ENCODE measurements at regions not wholly inside any gene's neighbourhood (a gene's known extent, or its start where the extent isn't known, plus 50 kb on each side); places are given as distances from the start of the nearest gene placed in this dataset.

DNA sequence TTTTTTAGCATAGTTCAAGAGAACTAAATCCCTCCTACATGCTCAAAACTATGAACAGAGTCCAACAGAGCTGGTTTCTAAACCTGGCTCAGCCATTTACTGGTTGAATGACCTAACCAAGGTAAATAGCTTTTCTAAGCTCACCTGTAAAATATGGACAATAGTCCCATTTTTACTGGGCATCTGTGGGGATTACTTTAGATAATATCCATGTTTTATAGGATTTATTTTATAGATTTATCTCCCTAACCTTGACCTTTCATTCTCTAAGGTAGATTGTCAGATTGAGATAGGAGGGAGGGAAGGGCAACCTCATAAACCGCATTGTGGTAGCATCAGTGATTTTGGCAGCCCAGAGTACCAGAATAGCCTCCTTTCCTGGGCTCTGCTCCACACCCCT lies 178.5 kb upstream of the TOX3 start:
- no peaks in the 10 kb centered on the region for H3K79me2 ChIP-seq (ENCODE audit: control insufficient read depth in 1 of 2, insufficient read depth in 2 of 2, low read length in 2 of 2)
- no peaks in the 10 kb centered on the region; a peak in 1 of 8 replicates for H3K36me3 ChIP-seq (ENCODE audit: control insufficient read depth in 2 of 4, insufficient read depth in 4 of 4, low read length in 3 of 4)
- no peak overlapping the region for H3K23ac ChIP-seq (ENCODE audit: insufficient read length)
- H3K9ac ChIP-seq (replicated peaks in 1 of 4; ENCODE audit: extremely low read depth in 1 of 4, low read depth in 3 of 4, low read length in 3 of 4): no peak overlapping the region
- TF ChIP-seq ZNF274 (IDR thresholded peaks at IDR 0.05; ENCODE audit: borderline replicate concordance, extremely low read depth, low read length) (no peak), EZH2 (IDR thresholded peaks at IDR 0.05; ENCODE audit: low read depth, low read length, severe bottlenecking) (no peak), POU5F1 (IDR thresholded peaks at IDR 0.05; ENCODE audit: low read depth, low read length) (no peak), KDM5A (IDR thresholded peaks at IDR 0.05; ENCODE audit: low read length) (no peak), POLR2A (IDR thresholded peaks at IDR 0.05; ENCODE audit: control extremely low read depth in 1 of 2, low read depth in 2 of 2, low read length in 2 of 2) (no peak), TCF12 (IDR thresholded peaks at IDR 0.05; ENCODE audit: low read depth, low read length) (no peak), YY1 (IDR thresholded peaks at IDR 0.05; ENCODE audit: low read depth, low read length) (no peak), BCL11A (IDR thresholded peaks at IDR 0.05; ENCODE audit: low read depth in 2 of 2, low read length in 2 of 2) (no peak), JUN (IDR thresholded peaks at IDR 0.05; ENCODE audit: low read depth, low read length) (no peak)
- TF ChIP-seq, protein P1, sequence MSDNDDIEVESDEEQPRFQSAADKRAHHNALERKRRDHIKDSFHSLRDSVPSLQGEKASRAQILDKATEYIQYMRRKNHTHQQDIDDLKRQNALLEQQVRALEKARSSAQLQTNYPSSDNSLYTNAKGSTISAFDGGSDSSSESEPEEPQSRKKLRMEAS (IDR thresholded peaks at IDR 0.05): no peak
- H2BK5ac ChIP-seq (ENCODE audit: low read depth, low read length): no peak overlapping the region
- no peak overlapping the region for H3K27ac ChIP-seq (ENCODE audit: low read depth, low read length)
- H3K4ac ChIP-seq (replicated peaks; ENCODE audit: insufficient read length, low read depth, low read length): no peak overlapping the region
- no peak overlapping the region for H2BK20ac ChIP-seq (ENCODE audit: low read length)
- H3K23me2 ChIP-seq (ENCODE audit: low read depth, low read length): no peaks in the 10 kb centered on the region; the same call in 1 of the 2 replicates
- ChIA-PET CTCF (ENCODE audit: partially characterized antibody) (interaction anchor here (1.1 kb wide), 1 partner anchor 22 kb away, joined by 3 read pairs; no protein-coding TSS in a partner anchor), POLR2A (ENCODE audit: partially characterized antibody) (no interaction called here)
- no peaks in the 10 kb centered on the region for H4K20me1 ChIP-seq (replicated peaks in 1 of 2; ENCODE audit: control insufficient read depth in 1 of 2, insufficient read depth in 2 of 2, low read length in 2 of 2)
- H3K79me1 ChIP-seq (ENCODE audit: low read depth, low read length): no peaks in the 10 kb centered on the region
- no peak overlapping the region for H4K5ac ChIP-seq (ENCODE audit: insufficient read length, low read depth, low read length)
- no peak for DNase-seq (ENCODE audit: low read depth in 1 of 2, low spot score in 2 of 2)
- H3K4me3 ChIP-seq (ENCODE audit: extremely low read depth in 1 of 4, insufficient read depth in 2 of 4, low read depth in 3 of 4, low read length in 4 of 4): no peak overlapping the region
- WGBS, 2 experiments (ENCODE audit: extremely low coverage in 1 of 2, insufficient coverage in 1 of 2, insufficient read length in 1 of 2, insufficient replicate concordance in 2 of 2, low coverage in 1 of 2, low lambda C conversion rate in 2 of 2, missing lambda C conversion rate in 1 of 2): 100% methylated on average over 1 of the region's 1 CpG; no CpG with 5 or more reads in 1 of the 2 experiments
- no peak overlapping the region for H3K14ac ChIP-seq (ENCODE audit: insufficient read length)
- H2AFZ ChIP-seq (ENCODE audit: low read length): no peak overlapping the region
- H3K4me2 ChIP-seq (ENCODE audit: insufficient read depth in 1 of 2, low read depth in 2 of 2, low read length in 2 of 2): no peak overlapping the region
- H4K91ac ChIP-seq (replicated peaks; ENCODE audit: insufficient read length, low read length): no peak overlapping the region
- H3K4me1 ChIP-seq (replicated peaks in 1 of 4; ENCODE audit: control insufficient read depth in 3 of 4, insufficient read depth in 4 of 4, low read length in 3 of 4): no peaks in the 10 kb centered on the region
- H2BK15ac ChIP-seq (ENCODE audit: low read length): no peak overlapping the region
- H3K9me3 ChIP-seq (ENCODE audit: insufficient read depth in 2 of 2, low read depth in 1 of 2, low read length in 1 of 2): peaks cover 8 to 9% of the 10 kb centered on the region in 2 experiments; a peak in 3 of 4 replicates
- H3K18ac ChIP-seq (ENCODE audit: extremely low read depth, low read length): no peak overlapping the region
- H4K8ac ChIP-seq (ENCODE audit: extremely low read depth, insufficient read depth, low read length): no peak overlapping the region
- H3K56ac ChIP-seq (replicated peaks; ENCODE audit: insufficient read length, low read depth, low read length): no peak overlapping the region
- H3K27me3 ChIP-seq (replicated peaks in 1 of 4; ENCODE audit: control insufficient read depth in 3 of 4, extremely low read depth in 1 of 4, insufficient read depth in 3 of 4, low read length in 3 of 4): no peaks in the 10 kb centered on the region
- H2BK120ac ChIP-seq (replicated peaks; ENCODE audit: low read depth, low read length): no peak overlapping the region
- H2AK5ac ChIP-seq (ENCODE audit: low read depth, low read length): no peak overlapping the region
- H2BK12ac ChIP-seq (ENCODE audit: low read depth, low read length): no peak overlapping the region
- no peak for FAIRE-seq
